Body of pancreas (tissue), 4 donors: ENCODE measurements at regions not wholly inside any gene's neighbourhood (a gene's known extent, or its start where the extent isn't known, plus 50 kb on each side); places are given as distances from the start of the nearest gene placed in this dataset.

Experiments
- ATAC-seq: fragments of 150-250 bp; one replicate; pipeline ENCODE4 v1.9.1; 2016
- DNase-seq, 4 donors: peaks; one replicate each; pipeline ENCODE4 v3.0.0-alpha.2; 2019
- H3K27ac ChIP-seq, 4 donors: fragments of 200-600 bp; sonication (generic); 1 replicate in 3 of 4; 2 replicates in 1 of 4; pipeline versions ENCODE4 v1.5.1 to v1.6.1; 2016 to 2019; ENCODE audit warnings: mild to moderate bottlenecking in 1 of 4, mixed read lengths in 1 of 4, moderate library complexity in 1 of 4
- H3K27me3 ChIP-seq, 2 donors: fragments of 200-600 bp; sonication (generic); one replicate each; pipeline ENCODE4 v1.6.0; 2016; ENCODE audit warnings: mild to moderate bottlenecking in 1 of 2
- H3K36me3 ChIP-seq, 2 donors: fragments of 200-600 bp; sonication (generic); replicated peaks in 1 of 2; 2 replicates each; pipeline ENCODE4 v1.5.1; 2016; ENCODE audit warnings: low read depth in 2 of 2; ENCODE audit not compliant: insufficient read depth in 1 of 2
- H3K4me1 ChIP-seq: fragments of 200-600 bp; sonication (generic); one replicate; pipeline ENCODE4 v1.6.0; 2016
- H3K4me3 ChIP-seq, 2 donors: fragments of 200-600 bp; sonication (generic); 1 replicate in 1 of 2; 2 replicates in 1 of 2; pipeline ENCODE4 v1.5.1; 2016 to 2019
- H3K9me3 ChIP-seq, 3 donors: fragments of 200-600 bp; sonication (generic); 1 replicate in 2 of 3; 2 replicates in 1 of 3; pipeline ENCODE4 v1.5.1; 2016
- POLR2A ChIP-seq, 3 donors: fragments of 450-650 bp; IDR thresholded peaks; one replicate each; pipeline ENCODE4 v1.6.1; 2016; ENCODE audit warnings: antibody characterized with exemption in 3 of 3, mild to moderate bottlenecking in 2 of 3
- WGBS, 2 donors: methylation state at CpG; one replicate each; pipeline ENCODE4 v1.1.5; 2017; 5-methylcytosine and 5-hydroxymethylcytosine counted together
- intact Hi-C: fragments of 100-400 bp; cut with DNase I; formaldehyde crosslinking; loops from one replicate; pipeline ENCODE4 v1.15.1; 2023
- TF ChIP-seq, protein P1 (sequence below), 7 experiments: fragments of 450-650 bp in 4 of 7; fragments of 200-600 bp in 3 of 7; sonication (generic) in 3 of 7; IDR thresholded peaks; one replicate each; pipeline ENCODE4 v1.5.1; 2016 to 2019; ENCODE audit warnings: antibody characterized with exemption in 7 of 7

DNA sequence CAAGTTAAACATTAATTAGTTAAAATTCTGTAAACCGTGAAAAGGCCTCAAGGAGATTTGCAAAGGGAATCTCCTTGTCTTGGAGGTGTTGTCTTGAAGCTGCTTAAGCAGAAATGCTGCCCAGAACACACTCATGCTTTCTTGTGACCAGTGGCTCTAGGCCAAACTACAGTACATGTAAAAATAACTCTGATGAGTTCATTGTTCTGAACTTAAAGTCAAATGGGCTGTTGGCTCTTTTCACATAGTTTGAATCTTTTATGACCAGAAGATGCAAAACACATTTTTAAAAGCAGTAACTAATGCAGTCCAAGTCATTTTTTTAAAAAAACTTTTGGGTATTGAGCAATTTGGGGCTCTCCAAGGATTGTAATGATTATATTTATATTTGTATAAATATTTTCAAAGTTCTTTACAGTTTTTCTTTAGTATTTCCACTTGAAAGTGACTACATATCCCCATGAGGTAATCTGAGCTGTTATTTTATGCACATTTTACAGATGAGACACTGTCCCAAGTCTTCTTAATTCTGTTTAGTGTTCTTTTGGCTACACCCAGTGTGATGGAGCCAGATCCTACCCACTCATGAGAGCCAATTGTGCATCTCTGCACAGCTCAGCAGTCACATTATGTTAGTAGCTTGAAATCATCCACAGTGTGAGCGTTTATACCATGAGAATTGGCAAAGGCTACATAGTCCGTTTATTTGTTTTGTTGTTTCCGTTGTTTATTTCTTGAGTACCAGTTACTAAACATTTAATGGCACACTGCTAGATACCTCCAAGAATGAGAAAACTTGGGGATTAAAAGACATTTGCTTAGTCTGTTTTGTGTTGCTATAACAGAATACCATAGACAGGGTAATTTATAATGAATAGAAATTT lies 112.8 kb upstream of the ATXN3L start:
- Histone ChIP-seq H3K4me1 (no peaks in the 10 kb centered on the region), H3K9me3 (no peaks in the 10 kb centered on the region), H3K27me3 (no peaks in the 10 kb centered on the region), H3K27ac (peak overlapping the region in 1 of 4 donors; percentile 6), H3K4me3 (no peak overlapping the region), H3K36me3 (no peaks in the 10 kb centered on the region)
- 72% methylated on average over 4 of the region's 4 CpGs for WGBS, 2 donors
- TF ChIP-seq, protein P1, sequence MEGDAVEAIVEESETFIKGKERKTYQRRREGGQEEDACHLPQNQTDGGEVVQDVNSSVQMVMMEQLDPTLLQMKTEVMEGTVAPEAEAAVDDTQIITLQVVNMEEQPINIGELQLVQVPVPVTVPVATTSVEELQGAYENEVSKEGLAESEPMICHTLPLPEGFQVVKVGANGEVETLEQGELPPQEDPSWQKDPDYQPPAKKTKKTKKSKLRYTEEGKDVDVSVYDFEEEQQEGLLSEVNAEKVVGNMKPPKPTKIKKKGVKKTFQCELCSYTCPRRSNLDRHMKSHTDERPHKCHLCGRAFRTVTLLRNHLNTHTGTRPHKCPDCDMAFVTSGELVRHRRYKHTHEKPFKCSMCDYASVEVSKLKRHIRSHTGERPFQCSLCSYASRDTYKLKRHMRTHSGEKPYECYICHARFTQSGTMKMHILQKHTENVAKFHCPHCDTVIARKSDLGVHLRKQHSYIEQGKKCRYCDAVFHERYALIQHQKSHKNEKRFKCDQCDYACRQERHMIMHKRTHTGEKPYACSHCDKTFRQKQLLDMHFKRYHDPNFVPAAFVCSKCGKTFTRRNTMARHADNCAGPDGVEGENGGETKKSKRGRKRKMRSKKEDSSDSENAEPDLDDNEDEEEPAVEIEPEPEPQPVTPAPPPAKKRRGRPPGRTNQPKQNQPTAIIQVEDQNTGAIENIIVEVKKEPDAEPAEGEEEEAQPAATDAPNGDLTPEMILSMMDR (IDR thresholded peaks at IDR 0.05) = no peak
- TF ChIP-seq POLR2A (IDR thresholded peaks at IDR 0.05) = no peak
- ATAC-seq = no peak
- intact Hi-C loops = no loop called here
- peak in 3 of 4 donors; percentile 10 to 37 (median 28) for DNase-seq

DNA sequence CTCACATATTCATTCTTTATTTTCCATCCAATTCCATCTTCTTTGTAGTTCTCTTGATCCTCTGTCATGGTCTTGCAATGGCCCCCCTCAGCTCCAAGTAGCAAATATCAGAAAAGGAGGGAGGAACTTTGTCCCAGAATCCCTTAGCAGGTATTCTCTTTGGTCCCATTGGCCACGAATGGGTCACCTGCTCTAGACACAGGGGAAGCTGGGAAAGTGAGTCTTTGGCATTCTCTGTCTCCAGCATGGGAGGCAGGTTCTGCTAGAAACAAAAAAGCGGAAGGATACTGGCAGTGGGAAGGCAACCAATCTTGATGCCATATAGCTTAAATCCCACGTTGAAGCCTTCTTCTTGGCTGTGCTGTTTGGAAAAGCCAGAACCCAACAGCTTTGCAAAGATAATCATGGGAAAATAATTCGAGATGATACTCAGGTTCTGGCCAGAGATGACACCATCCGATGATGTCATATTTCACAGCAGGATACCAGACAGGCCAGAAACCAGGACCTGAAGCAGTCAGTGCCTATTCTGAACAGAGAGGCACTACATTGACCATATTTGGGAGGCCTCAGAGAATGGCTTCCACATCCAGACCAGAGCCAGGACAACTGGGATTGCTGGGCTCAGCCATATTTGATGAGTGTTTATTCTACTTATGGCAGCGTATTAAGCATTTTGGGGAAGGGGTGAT lies 110.4 kb upstream of the ATXN3L start:
- H3K4me1 ChIP-seq = no peaks in the 10 kb centered on the region
- no peaks in the 10 kb centered on the region for H3K27me3 ChIP-seq
- ATAC-seq = no peak
- no peaks in the 10 kb centered on the region for H3K36me3 ChIP-seq
- 75 to 92% methylated on average over 4 to 5 of the region's 6 CpGs for WGBS, 2 donors
- no peaks in the 10 kb centered on the region for H3K9me3 ChIP-seq
- H3K4me3 ChIP-seq = no peak overlapping the region
- no peak overlapping the region for H3K27ac ChIP-seq
- DNase-seq = no peak
- TF ChIP-seq POLR2A (IDR thresholded peaks at IDR 0.05) = no peak
- TF ChIP-seq, protein P1 (IDR thresholded peaks at IDR 0.05) = no peak
- intact Hi-C loops = no loop called here

DNA sequence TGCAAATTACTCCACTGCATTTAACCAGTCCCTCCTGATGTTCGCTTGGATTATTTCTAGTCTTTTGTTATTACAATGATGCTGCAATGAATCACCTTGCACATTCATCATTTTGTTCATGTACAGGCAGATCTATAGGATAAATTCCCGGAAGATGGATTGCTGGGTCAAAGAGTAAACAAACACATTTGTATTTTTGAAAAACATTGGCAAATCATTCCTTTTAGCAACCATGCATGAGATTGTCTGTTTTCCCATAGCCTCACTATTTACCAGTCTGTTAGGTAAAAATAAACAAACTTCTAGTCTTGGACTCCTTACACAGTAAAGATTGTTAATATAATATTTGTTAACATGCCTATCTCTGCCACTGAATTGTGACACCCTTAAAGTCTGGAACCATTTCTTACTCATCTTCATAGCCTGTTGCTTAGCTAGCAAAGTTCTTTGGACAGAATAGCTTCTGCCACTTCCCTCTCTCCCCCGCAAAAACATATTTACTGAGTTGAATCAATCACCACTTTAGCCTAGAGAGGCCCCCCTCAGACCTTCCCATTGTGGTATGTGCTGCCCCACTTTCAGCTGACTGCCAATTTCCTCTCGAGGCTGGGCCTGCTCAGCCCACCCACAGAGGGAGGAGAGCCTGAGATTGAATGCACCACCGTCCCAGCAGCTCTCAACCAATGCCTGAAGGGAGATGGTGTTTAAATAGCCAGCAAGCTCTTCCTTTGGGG lies 108.4 kb upstream of the ATXN3L start:
- no peak for TF ChIP-seq POLR2A (IDR thresholded peaks at IDR 0.05)
- TF ChIP-seq, protein P1 (IDR thresholded peaks at IDR 0.05) = no peak
- intact Hi-C loops = no loop called here
- no peak for ATAC-seq
- Histone ChIP-seq H3K27ac (no peak overlapping the region), H3K4me3 (no peak overlapping the region), H3K4me1 (no peaks in the 10 kb centered on the region), H3K36me3 (no peaks in the 10 kb centered on the region), H3K27me3 (no peaks in the 10 kb centered on the region), H3K9me3 (no peaks in the 10 kb centered on the region)
- DNase-seq = peak in 1 of 4 donors; percentile 4
- WGBS, 2 donors = 51 to 62% methylated on average over 5 of the region's 5 CpGs

DNA sequence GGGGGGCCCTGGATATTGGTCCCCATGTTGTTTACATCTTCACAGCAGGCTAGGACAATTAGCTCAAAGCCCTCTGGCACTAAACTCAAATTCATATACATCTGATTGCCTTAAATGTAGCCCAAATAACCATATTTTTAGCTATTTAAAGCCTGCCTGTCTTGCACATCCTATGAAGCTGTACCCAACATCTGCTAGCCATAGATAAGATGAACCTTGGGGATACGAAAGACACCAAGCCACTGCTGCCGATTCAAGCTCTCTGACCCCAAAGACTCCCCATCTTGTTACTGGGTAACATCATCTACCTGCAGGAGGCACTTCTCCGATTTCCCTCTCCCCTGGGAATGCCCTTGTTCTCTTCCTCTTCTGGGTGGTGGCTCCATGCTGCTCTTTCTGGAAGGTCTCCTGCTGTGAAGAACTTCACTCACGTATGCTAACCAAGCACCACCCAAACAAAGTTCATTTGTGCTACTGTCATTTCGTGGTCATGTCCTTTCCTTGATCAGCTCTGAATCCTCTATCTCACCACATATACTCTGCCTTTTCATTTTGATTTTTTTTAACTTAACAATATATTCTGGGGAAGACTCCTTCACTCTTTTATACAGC lies 107.7 kb upstream of the ATXN3L start:
- H3K4me3 ChIP-seq = no peak overlapping the region
- TF ChIP-seq POLR2A (IDR thresholded peaks at IDR 0.05) = no peak
- TF ChIP-seq, protein P1 (IDR thresholded peaks at IDR 0.05) = no peak
- intact Hi-C loops = no loop called here
- H3K4me1 ChIP-seq = no peaks in the 10 kb centered on the region
- DNase-seq (no peak), ATAC-seq (no peak)
- no peaks in the 10 kb centered on the region for H3K9me3 ChIP-seq
- 65 to 81% methylated on average over 5 of the region's 5 CpGs for WGBS, 2 donors
- H3K27me3 ChIP-seq = no peaks in the 10 kb centered on the region
- H3K36me3 ChIP-seq = no peaks in the 10 kb centered on the region
- no peak overlapping the region for H3K27ac ChIP-seq
